AG09319 (cell line): ENCODE measurements at regions not wholly inside any gene's neighbourhood (a gene's known extent, or its start where the extent isn't known, plus 50 kb on each side); places are given as distances from the start of the nearest gene placed in this dataset.
A peak's percentile ranks its signal among the peaks of the same experiment; 100 is the strongest.

Experiments
- DNase-seq: peaks from one replicate; pipeline ENCODE4 v3.0.0-alpha.2; 2010; ENCODE audit warnings: low read depth; ENCODE audit errors: extremely low read depth
- CTCF ChIP-seq: IDR thresholded peaks from 2 replicates; pipeline ENCODE4 v1.5.1; 2011; ENCODE audit warnings: low read depth, mild to moderate bottlenecking, inconsistent platforms, low read length, moderate library complexity

DNA sequence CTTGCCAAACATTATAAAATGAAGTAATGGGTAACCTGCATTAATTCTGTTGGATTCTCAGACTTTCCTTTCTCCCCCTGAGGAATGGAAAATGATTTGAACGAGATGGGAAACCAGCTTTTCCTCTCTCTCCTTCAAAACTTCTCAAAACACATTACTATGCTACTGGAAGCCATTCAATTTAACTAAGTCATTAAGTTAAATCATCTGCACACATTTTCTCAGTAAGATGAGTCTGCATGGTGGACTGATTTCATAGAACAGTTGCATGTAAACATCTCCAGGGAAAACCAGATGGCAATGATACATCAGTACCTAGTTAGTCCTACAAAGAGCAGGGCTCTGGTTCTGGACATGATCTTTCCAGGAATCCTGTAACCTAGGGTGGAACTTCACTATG is 59.9 kb downstream of the BMP4 start:
- peak; percentile 48 for DNase-seq

GRCh38 chr14:53894456-53894855 is 62.2 kb downstream of the BMP4 start:
- TF ChIP-seq CTCF: no peak
- DNase-seq: peak; percentile 23

More for the DNA sequence above, 59.9 kb downstream of the BMP4 start:
- TF ChIP-seq CTCF: no peak

DNA sequence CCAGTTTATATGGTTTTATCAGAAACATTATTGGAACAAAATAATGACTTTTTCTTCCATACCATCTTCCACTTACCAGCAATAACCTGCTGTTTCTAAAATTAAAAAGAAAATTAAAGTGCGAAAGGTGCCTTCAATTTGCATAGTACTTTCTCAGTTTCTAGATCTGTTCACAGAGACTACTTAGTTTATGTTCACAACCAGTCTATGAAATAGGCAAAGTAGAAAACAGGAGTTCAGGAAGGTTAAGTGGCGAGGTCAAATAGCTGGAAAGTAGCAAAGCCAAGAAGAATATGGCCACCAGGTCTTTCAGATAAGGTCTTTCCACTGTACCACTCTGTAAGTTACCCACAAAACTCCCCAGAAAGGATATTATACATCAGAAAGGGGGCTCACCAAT is 63.3 kb downstream of the BMP4 start:
- no peak for TF ChIP-seq CTCF
- DNase-seq: no peak

DNA sequence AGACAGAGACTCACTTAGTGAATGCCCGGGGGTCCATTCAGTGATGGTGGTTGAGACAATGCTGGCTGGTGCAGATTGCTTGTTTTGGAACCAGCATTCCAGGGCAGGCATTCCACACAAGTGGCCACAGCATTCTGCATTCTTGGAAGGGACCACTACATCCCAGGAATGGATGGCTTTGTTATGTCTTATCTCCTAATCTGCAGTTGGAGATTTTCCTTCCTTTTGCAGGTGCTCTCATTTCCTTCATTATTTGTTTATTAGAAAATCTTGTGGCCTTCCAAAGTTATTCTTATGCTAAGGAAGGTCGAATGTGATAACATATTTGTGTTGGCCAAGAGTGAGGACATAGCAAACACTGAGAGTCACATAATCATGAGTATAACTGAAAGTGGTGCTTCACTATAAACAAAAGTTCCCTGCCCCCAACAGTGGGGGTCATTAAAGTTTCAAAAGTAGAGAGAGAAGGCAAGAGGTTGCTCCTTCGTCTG is 66.0 kb downstream of the BMP4 start:
- no peak for TF ChIP-seq CTCF
- DNase-seq: no peak

GRCh38 chr14:53888535-53889386 is 67.9 kb downstream of the BMP4 start:
- TF ChIP-seq CTCF: no peak
- no peak for DNase-seq

GRCh38 chr14:53885136-53885640 is 71.4 kb downstream of the BMP4 start:
- no peak for DNase-seq
- TF ChIP-seq CTCF: no peak

GRCh38 chr14:53884601-53885000 is 72.0 kb downstream of the BMP4 start:
- no peak for DNase-seq
- TF ChIP-seq CTCF: no peak
